8988T (cell line): ENCODE measurements at regions not wholly inside any gene's neighbourhood (a gene's known extent, or its start where the extent isn't known, plus 50 kb on each side); places are given as distances from the start of the nearest gene placed in this dataset.
"Not testable (repeated sequence)": the region's sequence is repeated elsewhere in the genome, so short reads cannot be mapped to it uniquely, and the experiment has no call there.

Source experiments
- DNase-seq: peaks from one replicate; pipeline ENCODE4 v3.0.0; 2011

DNA sequence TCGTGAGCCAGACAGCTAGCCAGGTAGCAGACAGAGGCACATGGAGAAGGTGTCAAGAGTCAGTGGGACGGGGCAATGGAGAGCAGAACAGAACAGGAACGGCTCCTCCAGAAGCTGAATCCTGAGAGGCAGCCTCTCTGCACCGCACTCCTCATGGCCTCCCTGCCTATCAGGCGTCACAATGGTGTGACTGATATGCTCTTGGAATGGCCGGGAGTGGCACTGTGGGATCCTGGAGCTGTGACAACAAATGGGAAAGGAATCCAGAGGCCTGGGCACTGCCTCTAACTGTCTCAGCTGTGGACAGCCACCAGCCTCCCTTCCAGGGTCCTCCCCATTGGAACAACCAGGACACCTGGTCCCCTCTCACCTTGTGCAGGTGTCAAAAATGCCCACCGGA lies 89.1 kb upstream of the ID2 start:
- no peak for DNase-seq

DNA sequence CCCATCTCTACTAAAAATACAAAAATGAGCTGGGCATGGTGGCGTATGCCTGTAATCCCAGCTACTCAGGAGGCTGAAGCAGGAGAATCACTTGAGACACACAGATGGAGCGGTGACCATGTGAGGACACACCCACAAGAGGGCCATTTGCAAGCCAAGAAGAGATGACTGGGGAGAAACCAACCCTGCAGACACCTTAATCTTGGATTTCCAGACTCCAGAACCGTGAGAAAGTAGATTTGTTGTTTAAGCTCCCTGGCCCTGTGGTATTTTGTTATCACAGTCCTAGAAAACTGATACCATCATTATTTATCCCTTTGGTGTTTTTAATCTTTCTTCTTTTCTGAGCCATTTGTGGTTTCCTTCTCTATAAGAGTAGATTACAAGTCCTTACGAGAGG lies 88.6 kb upstream of the ID2 start:
- DNase-seq = no peak

DNA sequence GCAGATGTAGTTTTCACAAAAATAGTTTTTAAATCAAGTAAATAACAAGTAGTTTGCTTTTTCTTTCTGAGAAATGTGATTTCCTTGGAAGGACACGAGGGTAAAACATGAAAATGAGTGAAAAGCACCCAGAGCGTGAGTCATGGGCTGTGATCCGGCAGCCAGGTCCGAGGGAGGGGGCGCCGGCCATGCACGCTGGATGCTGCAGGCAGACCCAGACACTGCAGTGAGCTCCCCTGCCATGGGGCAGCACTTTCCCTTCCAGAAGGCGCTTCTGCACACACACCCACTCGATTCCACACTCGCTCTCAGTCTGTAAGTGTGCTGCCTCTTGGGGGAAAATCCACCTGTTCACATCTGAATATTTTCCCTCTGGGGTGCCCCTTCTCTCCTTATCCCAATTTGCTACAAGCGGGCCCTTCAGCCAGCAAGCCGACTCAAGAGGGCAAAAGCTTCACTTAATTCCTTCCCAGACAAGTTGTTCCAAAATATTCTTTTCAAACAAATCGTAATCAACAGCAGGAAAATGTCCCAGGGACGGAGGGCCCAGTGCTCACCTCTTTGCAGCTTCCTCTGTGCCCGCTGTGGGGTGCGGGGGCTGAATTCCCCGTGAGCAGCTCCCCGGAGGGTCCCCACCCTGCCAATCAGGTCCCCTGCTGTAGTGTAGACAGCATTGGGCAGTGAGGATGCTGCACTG lies 87.0 kb upstream of the ID2 start:
- DNase-seq = no peak

DNA sequence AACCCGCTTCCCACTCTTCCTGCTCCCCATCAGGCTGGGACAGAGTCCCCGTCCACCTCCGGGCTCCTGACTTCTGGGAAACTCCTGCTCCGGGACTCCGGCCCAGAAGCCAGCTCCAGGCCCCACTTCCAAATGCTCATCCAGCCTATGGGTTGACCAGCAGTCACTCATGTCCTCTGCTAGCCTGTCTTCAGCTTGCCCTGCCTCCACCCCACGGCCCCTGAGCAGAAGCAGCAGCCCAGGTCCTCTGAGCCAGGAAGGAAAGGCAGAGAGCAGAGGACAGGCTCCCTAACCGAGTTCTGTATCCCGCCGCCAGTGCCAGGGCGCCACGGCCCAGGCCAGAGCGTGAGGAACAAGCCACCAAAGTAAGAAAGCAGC lies 86.4 kb upstream of the ID2 start:
- DNase-seq = no peak

DNA sequence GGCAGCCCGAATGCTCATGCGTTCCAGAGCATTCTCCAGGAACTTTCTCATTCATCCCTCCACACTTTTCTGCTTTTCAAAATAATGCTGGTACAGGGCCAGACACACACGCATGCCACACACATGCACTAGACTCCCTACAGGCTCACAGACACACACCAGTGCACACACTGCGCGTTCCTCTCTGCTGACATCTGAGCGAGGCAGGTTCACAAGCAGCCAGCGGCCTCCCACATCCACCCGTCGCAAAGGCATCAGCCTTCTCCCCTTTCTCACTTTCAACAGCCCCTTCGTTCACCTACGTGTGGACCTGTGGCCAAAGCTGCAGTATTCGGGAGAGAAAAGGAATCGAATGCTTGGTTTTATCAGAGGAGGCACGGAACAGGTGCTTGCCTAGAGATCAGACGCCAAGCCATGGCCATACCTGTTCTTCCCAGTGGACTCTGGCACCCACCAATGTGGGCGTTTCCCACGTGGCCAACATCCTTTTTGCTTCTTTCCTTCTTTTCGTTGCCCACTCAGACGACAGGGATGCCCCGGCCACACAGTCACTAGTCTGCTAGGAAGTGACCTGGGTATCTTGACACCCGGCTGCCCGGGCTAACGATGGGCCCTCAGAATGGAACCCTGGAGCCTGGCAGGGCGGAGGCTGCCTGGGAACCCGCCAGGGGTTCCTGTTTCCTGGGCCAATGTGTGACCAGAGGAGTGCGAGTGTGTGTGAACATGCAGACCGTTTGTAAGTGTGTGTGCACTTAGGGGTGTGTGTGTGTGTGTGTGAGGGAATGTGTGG lies 85.8 kb upstream of the ID2 start:
- DNase-seq = no peak

DNA sequence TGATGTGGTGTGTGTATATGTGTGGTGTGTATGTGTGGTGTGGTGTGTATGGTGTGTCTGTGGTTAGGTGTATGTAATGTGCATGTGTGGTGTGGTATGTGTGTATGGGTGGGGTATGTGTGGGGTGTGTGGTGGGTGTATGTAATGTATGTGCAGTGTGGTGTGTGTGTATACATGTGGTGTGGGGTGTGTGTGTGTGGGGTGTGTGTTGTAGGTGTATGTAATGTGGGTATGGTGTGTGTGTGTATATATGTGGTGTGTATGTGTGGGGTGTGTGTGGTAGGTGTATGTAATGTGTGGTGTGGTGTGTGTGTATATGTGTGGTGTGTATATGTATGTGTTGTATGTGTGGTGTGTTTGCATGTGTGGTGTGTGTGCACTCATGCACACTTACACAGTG lies 84.8 kb upstream of the ID2 start:
- no peak for DNase-seq

DNA sequence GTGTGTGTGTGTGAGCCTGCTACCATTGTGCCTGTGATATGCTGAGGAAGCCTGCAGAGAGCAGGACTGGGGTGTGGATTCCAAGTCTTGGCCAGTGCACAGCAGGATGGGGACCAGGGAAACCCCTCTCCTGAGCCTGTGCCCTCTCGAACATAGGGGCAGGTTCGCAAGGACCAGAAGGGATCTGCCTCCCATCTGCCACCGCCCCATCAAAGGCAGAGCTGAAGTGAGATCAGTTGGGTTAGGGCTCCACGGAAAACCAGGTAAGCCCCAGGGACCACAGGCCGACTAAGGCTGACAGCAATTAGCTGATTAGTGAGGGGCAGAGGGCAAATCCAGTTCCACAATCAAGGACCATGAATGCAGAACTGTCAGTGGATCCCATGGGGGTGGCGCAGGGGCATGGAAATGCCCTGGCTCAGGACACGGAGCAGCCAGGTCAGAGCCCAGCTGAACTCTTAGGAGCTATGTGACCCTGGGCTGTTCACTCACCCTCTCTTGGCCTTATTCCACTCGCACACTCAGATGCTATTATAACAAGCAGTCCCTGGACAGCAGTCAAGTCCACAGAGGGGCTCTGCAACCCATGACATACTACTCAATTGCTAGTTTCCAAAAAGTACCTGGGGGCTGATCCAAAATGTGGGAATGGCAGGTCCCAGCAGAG lies 84.2 kb upstream of the ID2 start:
- no peak for DNase-seq

DNA sequence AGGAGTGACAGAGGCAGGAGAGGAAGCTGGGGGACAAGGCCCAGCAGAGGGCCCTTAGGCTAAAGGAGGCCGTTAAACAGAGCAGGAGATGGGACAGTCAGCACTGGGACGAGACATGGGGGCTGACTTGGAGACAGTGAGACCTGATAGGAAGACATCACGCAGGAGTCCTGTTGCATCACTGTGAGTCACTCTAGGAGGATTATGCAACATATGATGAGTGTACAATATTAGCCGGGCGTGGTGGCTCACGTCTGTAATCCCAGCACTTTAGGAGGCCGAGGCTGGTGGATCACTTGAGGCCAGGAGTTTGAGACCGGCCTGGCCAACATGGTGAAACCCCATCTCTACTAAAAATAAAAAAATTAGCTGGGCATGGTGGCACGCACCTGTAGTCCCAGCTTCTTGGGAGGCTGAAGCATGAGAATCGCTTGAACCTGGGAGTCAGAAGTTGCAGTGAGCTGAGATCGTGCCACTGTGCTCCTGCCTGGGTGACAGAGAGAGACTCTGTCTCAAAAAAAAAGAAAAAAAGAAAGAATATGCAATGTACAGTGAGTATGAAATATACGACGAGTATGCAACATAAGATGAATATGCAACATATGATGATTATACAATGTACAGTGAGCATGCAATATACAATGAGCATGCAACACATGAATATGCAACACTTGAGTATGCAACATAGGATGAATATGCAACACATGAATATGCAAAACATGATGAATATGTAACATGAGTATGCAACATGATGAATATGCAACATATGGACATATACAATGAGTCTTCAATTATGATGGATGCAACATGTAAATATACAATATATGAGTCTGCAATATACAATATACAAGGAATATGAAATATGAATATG lies 83.3 kb upstream of the ID2 start:
- no peak for DNase-seq

DNA sequence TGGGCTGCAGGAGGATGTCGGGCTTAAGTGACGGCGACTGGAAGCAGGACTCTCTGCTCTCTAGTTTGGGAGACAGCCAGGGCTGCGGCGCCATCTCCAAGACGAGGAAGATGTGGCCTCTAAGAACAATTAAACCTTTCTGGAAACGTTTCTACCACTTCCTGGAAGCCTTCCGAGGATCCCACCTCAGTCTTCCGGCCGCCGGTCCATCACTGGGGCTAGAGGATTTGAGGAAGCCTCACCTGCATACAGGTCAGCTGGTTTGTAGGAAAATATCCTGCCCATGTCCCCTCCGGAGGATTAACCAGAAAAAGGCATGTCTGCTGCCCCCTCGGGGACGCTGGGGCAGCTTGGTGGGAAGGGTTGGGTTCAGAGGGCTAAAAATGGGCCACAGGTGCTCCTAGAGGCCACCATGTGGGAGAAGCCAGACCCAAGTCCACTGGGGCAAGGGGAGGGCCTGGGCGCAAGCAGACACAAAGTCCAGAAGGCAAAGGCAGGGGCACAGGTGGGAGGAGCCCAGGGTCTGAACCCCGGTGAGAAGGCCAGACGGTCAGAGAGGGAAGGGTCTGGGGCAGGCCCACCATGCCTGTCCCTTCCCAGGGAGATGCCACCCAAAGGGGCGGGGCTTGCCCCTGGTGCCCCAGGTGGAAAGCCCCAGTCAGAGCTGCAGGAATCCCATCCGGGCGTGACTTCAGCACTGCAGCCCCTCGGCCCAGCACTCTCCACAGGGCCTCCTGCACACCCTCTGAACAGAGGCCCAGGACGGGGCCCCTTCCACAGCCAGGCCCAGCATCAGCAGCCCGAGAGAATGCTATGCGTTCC lies 82.2 kb upstream of the ID2 start:
- DNase-seq = no peak

DNA sequence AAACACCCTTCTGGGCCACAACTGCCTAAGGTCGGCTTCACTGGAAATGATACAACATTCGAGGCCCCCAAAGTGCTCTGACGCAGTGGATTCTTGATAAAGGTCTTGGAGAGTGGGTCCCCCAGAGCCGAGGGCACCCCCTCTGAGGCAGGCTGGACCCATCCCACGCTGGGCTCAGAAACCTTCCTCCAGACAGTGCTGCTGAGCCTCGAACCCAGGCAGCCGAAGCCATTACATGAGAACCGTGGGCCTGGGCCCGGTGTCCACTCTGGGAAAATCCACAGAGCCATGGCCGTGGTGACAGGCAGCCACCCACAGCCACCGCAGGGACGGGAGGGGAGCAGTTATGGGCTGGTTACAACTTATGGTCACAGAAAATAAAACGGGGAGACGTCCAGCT lies 81.4 kb upstream of the ID2 start:
- no peak for DNase-seq

DNA sequence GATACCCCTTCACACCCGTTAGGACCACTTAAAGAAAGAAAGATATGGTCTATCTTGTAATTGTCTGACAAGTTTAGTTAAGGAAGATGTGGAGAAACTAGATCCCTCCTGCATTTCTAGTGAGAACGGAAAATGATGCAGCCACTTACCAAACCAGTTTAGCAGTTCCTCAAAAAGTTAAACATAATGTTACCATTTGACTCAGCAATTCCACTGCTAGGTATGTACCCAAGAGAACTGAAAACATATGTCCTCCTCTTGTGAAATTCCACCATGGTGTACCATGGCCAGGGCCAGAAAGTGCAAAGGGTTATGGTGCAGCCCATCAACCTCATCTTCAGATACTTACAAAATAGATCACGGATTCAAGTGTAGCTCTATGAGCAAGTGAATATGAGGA lies 79.0 kb upstream of the ID2 start:
- DNase-seq = no peak

DNA sequence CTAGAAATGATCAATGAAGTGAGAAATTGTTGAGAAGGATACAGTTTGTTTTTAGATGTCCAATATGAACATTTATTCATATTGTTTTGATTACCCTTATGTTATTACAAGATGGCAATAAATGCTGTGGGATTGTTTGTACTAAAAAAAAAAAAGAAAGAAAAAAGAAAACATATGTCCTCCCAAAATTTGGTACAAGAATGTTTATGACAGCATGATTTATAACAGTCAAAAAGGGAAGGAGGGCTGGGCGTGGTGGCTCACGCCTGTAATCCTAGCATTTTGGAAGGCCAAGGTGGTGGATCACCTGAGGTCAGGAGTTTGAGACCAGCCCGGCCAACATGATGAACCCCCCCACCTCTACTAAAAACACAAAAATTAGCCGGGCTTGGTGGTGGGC lies 78.5 kb upstream of the ID2 start:
- not testable (repeated sequence) for DNase-seq

DNA sequence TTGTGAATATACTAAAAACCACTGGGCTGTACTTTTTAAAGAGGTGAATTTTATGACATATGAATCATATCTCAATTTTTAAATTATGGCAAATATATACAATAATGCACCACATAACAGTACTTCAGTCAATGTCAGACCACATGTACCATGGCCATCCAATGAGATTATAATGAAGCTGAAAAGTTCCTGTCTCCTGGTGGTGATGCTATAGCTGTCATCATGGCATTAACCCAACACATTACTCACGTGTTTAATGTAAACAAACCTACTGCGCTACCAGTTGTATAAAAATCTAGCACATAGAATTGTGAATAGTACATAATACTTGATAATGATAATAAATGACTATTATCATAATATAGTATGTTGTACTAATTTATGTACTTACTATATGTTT lies 77.6 kb upstream of the ID2 start:
- DNase-seq = no peak

DNA sequence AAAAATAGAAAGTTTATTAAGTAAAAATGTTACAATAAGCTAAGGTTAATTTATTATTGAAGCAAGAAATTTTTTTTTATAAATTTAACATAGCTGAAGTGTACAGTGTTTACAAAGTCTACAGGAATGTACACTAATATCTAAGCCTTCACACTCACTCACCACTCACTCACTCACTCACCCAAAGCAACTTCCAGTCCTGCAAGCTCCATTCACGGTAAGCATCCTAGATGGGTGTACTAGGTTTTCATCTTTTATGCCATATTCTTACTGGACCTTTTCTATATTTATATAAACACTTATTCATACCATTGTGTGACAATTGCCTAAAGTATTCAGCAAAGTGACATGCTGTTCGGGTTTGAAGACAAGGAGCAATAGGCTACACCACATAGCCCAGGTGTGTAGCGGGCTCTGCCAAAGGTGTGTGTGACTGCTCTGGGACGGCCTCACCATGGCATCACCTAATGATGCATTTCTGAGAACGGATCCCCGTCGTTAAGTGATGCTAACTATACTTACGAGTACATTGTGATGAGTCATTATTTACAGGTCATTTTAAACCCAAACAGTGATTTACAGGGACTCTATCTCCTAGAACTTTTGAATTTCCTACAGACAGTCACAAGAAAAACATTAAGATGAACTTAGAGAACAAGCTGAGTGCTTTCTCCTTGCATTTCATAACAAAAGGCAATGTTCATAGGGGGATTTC lies 76.3 kb upstream of the ID2 start:
- DNase-seq = no peak

DNA sequence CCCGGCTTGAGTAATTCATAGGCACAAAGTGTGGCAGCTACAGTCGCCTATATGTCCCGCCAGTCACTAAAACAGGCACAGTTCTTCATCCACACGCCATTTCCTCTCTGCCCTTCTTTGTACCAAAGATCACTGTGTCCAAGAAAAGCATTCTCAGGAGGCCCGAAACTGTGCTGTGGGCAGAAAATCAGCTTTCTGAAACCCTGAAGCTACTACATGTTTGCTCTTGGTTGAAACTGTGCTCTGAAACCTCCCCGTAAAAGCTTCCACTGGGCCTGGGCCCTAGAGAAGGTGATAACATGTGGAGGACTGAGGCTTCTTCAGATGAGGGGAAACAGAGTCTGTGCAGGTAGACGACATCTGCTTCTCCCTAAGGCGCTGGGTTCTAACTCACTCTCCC lies 75.6 kb upstream of the ID2 start:
- DNase-seq = no peak

DNA sequence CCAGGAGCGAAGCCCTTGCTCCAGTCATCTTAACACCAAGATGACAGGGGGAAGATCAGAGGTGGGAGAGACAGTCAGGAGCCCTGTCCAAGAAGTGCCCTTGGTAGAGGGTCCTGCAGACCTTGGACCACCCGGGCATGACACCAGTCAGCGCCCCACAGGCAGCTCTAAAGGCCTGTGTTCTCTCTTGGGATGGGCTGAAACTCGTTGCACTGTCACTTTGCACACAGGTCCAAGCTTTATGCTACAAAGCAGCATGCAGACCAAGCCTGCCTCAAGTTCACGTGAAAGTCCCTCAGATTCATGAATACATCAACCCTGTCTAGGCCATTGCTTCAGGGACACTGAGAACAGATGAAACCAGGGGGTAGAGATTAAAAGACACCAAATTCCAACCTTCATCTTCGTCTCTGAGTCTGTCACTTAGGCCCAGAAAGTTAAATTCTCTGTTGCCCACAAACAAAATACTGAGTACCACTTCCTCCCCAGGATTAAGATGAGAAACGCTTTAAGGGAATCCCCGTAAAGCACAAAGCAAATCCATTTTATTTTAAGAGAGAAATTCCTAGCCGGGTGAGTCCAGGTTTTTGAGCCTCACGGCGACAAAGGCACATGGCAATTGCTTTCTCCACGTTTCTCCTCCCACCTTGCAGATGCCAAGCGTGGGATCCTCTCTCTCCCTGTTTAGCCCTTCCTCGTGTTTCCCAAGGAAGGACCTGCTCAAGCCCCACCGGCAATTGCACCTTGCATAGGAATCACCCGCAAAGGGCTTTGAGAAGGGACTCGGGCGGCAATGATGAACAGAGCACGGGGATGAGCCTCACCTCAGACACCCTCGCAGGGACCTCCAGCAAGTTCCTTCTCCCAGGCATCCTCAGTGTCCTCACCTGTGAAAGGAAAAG lies 75.0 kb upstream of the ID2 start:
- DNase-seq = no peak

DNA sequence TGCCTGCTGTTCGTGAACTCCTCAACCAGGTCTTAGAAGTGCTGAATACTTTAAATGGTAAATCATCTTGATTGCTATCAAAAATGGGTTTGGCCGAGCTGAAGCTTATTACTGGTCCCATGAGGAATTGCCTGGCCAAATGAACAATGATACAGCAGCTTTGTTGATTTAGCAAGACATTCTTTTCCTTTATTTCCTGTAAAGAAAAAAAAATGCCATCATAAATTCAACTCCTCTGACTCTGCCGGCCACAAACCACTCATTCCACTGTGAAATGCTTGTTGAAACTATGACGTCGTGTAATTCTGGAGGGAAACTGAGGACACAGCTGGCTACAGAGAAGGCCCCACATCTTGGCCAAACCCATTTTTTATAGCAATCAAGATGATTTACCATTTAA lies 74.2 kb upstream of the ID2 start:
- DNase-seq = no peak

DNA sequence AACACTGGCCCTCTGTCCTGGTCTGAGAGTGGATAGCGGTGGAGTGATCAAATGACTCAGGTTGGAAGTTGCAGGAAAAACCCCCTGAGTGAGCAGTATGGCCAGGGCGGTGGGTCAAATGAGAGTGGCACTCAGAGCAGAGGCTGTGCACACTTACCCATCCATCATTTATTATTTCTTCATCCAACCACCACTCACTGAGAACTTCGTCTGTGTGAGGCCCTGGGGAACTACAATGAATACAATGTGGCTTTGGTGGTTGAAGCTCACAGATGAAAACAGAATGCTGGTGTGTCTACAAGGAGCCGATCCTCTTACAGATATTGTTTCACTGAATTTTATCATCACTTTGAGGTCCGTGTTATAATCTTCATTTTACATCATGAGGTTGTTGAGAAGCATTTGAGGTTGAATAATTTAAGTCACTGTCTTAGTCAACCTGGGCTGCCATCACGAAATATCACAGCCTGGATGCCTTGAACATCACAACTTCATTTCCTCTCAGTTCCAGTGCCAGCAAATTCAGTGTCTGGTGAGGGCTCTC lies 73.4 kb upstream of the ID2 start:
- no peak for DNase-seq

DNA sequence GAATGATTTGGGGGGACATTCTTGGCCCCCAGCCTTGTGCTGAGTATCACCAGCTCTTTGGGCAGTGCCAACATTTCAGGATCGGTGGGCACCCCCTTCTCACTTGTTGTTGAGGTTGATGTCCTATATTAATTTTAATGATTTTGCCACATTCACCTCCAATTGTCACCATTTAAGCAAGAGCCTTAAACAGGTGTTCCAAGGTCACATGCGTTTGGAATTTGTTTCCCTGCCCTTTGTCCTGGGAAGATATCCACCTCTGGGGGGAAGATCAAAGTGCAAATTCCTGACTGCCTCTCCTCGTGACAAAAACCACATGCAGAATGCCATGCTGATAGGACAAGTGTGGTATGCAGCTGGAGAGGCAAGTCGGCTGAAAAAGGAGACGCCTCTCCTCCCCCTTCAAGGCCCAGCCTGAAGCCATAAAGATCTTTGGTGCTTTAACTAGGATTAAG lies 72.5 kb upstream of the ID2 start:
- DNase-seq = no peak

DNA sequence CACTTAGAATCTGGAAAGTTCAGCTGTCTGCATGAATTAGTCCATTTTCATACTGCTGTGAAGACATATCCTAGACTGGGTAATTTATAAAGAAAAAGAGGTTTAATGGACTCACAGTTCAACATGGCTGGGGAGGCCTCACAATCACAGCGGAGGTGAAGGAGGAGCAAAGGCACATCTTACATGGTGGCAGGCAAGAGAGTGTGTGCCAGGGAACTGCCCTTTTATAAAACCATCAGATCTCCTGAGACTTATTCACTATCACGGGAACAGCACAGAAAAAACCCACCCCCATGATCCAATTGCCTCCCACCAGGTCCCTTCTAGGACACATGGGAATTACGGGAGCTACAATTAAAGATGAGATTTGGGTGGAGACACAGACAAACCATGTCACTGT lies 71.1 kb upstream of the ID2 start:
- DNase-seq = not testable (repeated sequence)
